ENCODE measurements at regions not wholly inside any gene's neighbourhood (a gene's known extent, or its start where the extent isn't known, plus 50 kb on each side); places are given as distances from the start of the nearest gene placed in this dataset.

- Histone ChIP-seq H3K9ac (ENCODE audit: low read length) (no peak overlapping the region), H2AFZ (ENCODE audit: low read depth, low read length) (no peak overlapping the region)
These were observed 394.5 kb upstream of the C16orf82 start for GRCh38 chr16:26672206-26672605.

GRCh38 chr16:26673011-26673410, 393.7 kb upstream of the C16orf82 start:
- Histone ChIP-seq H3K9ac (ENCODE audit: low read length) (no peak overlapping the region), H4K20me1 (ENCODE audit: insufficient read depth, low read length) (no peaks in the 10 kb centered on the region), H3K4me3 (ENCODE audit: low read length) (no peak overlapping the region), H2AFZ (ENCODE audit: low read depth, low read length) (no peak overlapping the region), H3K79me2 (ENCODE audit: low read length) (no peaks in the 10 kb centered on the region), H3K4me2 (ENCODE audit: low read length) (no peak overlapping the region), H3K4me1 (ENCODE audit: low read length) (no peaks in the 10 kb centered on the region), H3K9me3 (ENCODE audit: insufficient read depth, low read length) (no peaks in the 10 kb centered on the region), H3K27ac (ENCODE audit: low read length) (no peak overlapping the region), H3K27me3 (ENCODE audit: low read depth, low read length) (no peaks in the 10 kb centered on the region), H3K36me3 (replicated peaks; ENCODE audit: low read depth, low read length) (no peaks in the 10 kb centered on the region)
- no peak for TF ChIP-seq CTCF (IDR thresholded peaks at IDR 0.05; ENCODE audit: low read depth, low read length)
- no peak for TF ChIP-seq EZH2phosphoT487 (IDR thresholded peaks at IDR 0.05; ENCODE audit: low read depth)

More at GRCh38 chr16:26672206-26672605, 394.5 kb upstream of the C16orf82 start:
- Histone ChIP-seq H3K4me1 (ENCODE audit: low read length) (no peaks in the 10 kb centered on the region), H3K9me3 (ENCODE audit: insufficient read depth, low read length) (no peaks in the 10 kb centered on the region), H3K79me2 (ENCODE audit: low read length) (no peaks in the 10 kb centered on the region), H3K27ac (ENCODE audit: low read length) (no peak overlapping the region), H3K36me3 (replicated peaks; ENCODE audit: low read depth, low read length) (no peaks in the 10 kb centered on the region), H3K4me2 (ENCODE audit: low read length) (no peak overlapping the region), H4K20me1 (ENCODE audit: insufficient read depth, low read length) (no peaks in the 10 kb centered on the region), H3K4me3 (ENCODE audit: low read length) (no peak overlapping the region), H3K27me3 (ENCODE audit: low read depth, low read length) (no peaks in the 10 kb centered on the region)
- no peak for TF ChIP-seq CTCF (IDR thresholded peaks at IDR 0.05; ENCODE audit: low read depth, low read length)
- TF ChIP-seq EZH2phosphoT487 (IDR thresholded peaks at IDR 0.05; ENCODE audit: low read depth): no peak

DNA sequence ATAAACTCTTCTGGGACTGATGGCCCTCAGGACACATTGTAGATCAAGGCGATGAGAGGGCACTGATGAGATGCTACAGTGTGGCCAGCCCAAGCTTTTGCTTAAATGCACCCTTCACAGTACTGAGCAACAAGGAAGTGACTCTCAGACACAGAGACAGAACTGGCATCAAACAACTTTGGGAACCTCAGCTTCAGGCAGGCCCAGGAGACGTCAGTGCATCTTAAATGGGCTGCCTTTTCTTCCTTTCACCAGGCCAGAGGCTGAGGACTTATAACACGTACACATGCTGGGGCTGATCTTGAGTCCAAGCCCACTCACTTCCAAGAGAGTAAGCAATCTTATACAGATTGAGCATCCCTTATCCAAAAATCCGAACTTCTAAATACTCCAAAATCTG, 386.1 kb upstream of the C16orf82 start:
- Histone ChIP-seq H3K79me2 (ENCODE audit: low read length) (no peaks in the 10 kb centered on the region), H3K4me3 (ENCODE audit: low read length) (no peak overlapping the region), H3K36me3 (replicated peaks; ENCODE audit: low read depth, low read length) (no peaks in the 10 kb centered on the region), H3K4me1 (ENCODE audit: low read length) (no peaks in the 10 kb centered on the region), H3K27ac (ENCODE audit: low read length) (no peak overlapping the region), H4K20me1 (ENCODE audit: insufficient read depth, low read length) (no peaks in the 10 kb centered on the region), H3K4me2 (ENCODE audit: low read length) (no peak overlapping the region), H2AFZ (ENCODE audit: low read depth, low read length) (no peak overlapping the region), H3K9ac (ENCODE audit: low read length) (no peak overlapping the region), H3K9me3 (ENCODE audit: insufficient read depth, low read length) (no peaks in the 10 kb centered on the region), H3K27me3 (ENCODE audit: low read depth, low read length) (no peaks in the 10 kb centered on the region)
- TF ChIP-seq EZH2phosphoT487 (IDR thresholded peaks at IDR 0.05; ENCODE audit: low read depth): no peak
- TF ChIP-seq CTCF (IDR thresholded peaks at IDR 0.05; ENCODE audit: low read depth, low read length): no peak

DNA sequence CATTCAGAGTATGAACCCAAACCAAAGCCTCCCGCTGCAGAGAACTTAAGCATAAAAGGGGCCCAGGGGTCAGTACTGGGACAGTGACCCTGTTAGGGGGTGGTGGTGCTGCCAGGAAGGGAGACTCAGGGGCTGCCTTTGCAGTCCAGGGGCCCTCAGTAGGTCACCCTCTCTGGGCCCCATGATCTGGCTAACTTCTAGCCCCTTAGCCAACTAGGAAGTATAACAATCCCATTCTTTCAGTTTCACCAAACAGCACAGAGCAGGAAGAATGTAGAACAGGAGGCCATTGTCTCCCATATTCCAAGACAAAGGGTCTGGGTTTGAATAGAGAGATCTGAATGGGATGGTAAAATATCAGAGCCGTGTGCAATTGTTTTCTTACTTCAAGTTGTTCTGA, 378.6 kb upstream of the C16orf82 start:
- H3K4me3 ChIP-seq (ENCODE audit: low read length): no peak overlapping the region
- TF ChIP-seq CTCF (IDR thresholded peaks at IDR 0.05; ENCODE audit: low read depth, low read length): no peak
- no peak for TF ChIP-seq EZH2phosphoT487 (IDR thresholded peaks at IDR 0.05; ENCODE audit: low read depth)
- H3K27ac ChIP-seq (ENCODE audit: low read length): no peak overlapping the region
- no peaks in the 10 kb centered on the region for H3K4me1 ChIP-seq (ENCODE audit: low read length)
- H3K4me2 ChIP-seq (ENCODE audit: low read length): no peak overlapping the region
- H4K20me1 ChIP-seq (ENCODE audit: insufficient read depth, low read length): no peaks in the 10 kb centered on the region
- H3K79me2 ChIP-seq (ENCODE audit: low read length): no peaks in the 10 kb centered on the region
- H3K9me3 ChIP-seq (ENCODE audit: insufficient read depth, low read length): no peaks in the 10 kb centered on the region
- no peaks in the 10 kb centered on the region for H3K36me3 ChIP-seq (replicated peaks; ENCODE audit: low read depth, low read length)
- H3K9ac ChIP-seq (ENCODE audit: low read length): no peak overlapping the region
- H2AFZ ChIP-seq (ENCODE audit: low read depth, low read length): no peak overlapping the region
- H3K27me3 ChIP-seq (ENCODE audit: low read depth, low read length): no peaks in the 10 kb centered on the region

Measured in OCI-LY3 (cell line).